Posterior cingulate gyrus (tissue), 11 donors: ENCODE measurements at regions not wholly inside any gene's neighbourhood (a gene's known extent, or its start where the extent isn't known, plus 50 kb on each side); places are given as distances from the start of the nearest gene placed in this dataset.

ENCODE experiments used
- DNase-seq, 10 donors: peaks; one replicate each; pipeline versions ENCODE4 v3.0.0 to v3.0.0-alpha.2; 2020 to 2021; ENCODE audit warnings: mixed read lengths in 3 of 10
- intact Hi-C: fragments of 100-400 bp; cut with DNase I; formaldehyde crosslinking; loops from one replicate; pipeline ENCODE4 v1.15.1; 2023

- peak in 1 of 10 donors; percentile 15 for DNase-seq
- intact Hi-C loops = no loop called here
These were observed 526.3 kb upstream of the LRRTM1 start for GRCh38 chr2:80830891-80831290.

GRCh38 chr2:80822999-80823398 is 518.4 kb upstream of the LRRTM1 start:
- no peak for DNase-seq

GRCh38 chr2:80815259-80815658 is 510.7 kb upstream of the LRRTM1 start:
- peak in 1 of 10 donors; percentile 16 for DNase-seq
- intact Hi-C loops = no loop called here

More at GRCh38 chr2:80822999-80823398, 518.4 kb upstream of the LRRTM1 start:
- intact Hi-C loops = no loop called here

GRCh38 chr2:80786584-80786983 is 482.0 kb upstream of the LRRTM1 start:
- DNase-seq = no peak
- intact Hi-C loops = no loop called here

GRCh38 chr2:80778704-80779103 is 474.2 kb upstream of the LRRTM1 start:
- intact Hi-C loops = no loop called here

GRCh38 chr2:80748592-80748991 is 444.0 kb upstream of the LRRTM1 start:
- DNase-seq = no peak
- intact Hi-C loops = no loop called here

More at GRCh38 chr2:80778704-80779103, 474.2 kb upstream of the LRRTM1 start:
- DNase-seq = no peak

GRCh38 chr2:80737047-80737446 is 432.5 kb upstream of the LRRTM1 start:
- peak in 1 of 10 donors; percentile 48 for DNase-seq
- intact Hi-C loops = no loop called here

- intact Hi-C loops = no loop called here
- DNase-seq = no peak
These were observed 420.4 kb upstream of the LRRTM1 start for GRCh38 chr2:80725001-80725400.

GRCh38 chr2:80722803-80723202 is 418.3 kb upstream of the LRRTM1 start:
- intact Hi-C loops = no loop called here
- DNase-seq = no peak

- intact Hi-C loops = no loop called here
- DNase-seq = no peak
These were observed 415.1 kb upstream of the LRRTM1 start for GRCh38 chr2:80719607-80720006.

- intact Hi-C loops = no loop called here
- DNase-seq = no peak
These were observed 410.9 kb upstream of the LRRTM1 start for GRCh38 chr2:80715433-80715832.

GRCh38 chr2:80711915-80712314 is 407.4 kb upstream of the LRRTM1 start:
- intact Hi-C loops = no loop called here
- no peak for DNase-seq

GRCh38 chr2:80706951-80707350 is 402.4 kb upstream of the LRRTM1 start:
- intact Hi-C loops = no loop called here
- DNase-seq = no peak

GRCh38 chr2:80706541-80706940 is 402.0 kb upstream of the LRRTM1 start:
- intact Hi-C loops = no loop called here
- peak in 1 of 10 donors; percentile 69 for DNase-seq

GRCh38 chr2:80703532-80703931 is 399.0 kb upstream of the LRRTM1 start:
- no peak for DNase-seq
- intact Hi-C loops = no loop called here

GRCh38 chr2:80700961-80701360 is 396.4 kb upstream of the LRRTM1 start:
- intact Hi-C loops = no loop called here
- no peak for DNase-seq
